ENCODE measurements at regions not wholly inside any gene's neighbourhood (a gene's known extent, or its start where the extent isn't known, plus 50 kb on each side); places are given as distances from the start of the nearest gene placed in this dataset.
"Not testable (repeated sequence)": the region's sequence is repeated elsewhere in the genome, so short reads cannot be mapped to it uniquely, and the experiment has no call there.

DNA sequence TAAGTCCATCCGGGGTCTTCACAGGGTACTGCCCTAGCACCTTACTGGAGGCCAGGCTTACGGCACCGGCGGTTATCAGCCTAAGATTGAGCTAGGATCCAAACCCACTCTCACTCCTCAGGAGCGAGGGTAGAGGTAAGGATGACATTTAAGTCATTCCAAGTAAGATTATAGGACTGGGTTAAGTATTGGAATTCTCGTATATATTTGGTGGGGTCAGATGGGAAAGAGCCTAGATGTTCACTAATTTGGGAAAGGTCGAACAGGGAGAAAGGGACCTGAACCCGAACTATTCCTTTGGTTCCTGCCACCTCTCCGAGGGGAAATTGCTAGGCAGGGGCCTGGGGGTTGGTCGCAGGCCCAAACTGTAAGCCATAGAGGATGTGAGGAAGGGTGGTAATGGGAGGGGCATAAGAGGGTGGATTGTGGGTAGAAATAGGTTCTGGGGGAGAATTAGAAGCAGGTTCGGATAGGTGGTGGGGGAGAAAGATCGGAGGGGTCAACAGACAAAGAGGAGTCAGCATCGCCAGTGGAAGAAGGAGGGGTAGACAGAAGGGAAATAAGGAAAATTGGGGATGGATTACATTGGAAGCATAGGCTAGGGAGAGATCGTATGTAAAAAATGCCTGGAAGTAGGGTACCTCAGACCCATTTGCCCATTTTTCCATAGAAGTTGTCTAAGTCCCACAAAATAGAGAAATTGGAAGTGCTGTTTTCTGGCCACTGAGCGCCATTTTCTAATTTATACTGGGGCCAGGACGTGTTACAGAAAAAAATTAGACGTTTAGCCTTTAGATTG is 747.1 kb upstream of the ADGRB3 start:
- intact Hi-C loops (cut with DNase I): no loop called here
- DNase-seq (ENCODE audit: low spot score): no peak

DNA sequence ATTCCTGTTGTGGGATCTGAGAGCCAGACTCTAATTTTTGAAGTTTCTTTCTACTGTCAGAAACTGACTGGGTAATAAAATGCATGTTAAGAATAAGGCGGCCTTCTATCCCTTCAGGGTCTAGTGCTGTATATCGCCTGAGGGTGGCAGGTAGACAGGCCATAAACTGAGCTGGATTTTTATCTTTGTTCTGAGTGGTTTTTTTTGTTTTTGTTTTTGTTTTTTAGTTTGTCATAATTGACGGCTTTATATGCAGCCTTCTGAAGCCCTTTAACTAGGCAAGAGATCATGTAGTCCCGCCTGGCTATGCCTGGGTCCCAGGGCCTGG is 747.7 kb upstream of the ADGRB3 start:
- no peak for DNase-seq (ENCODE audit: low spot score)
- intact Hi-C loops (cut with DNase I): no loop called here

DNA sequence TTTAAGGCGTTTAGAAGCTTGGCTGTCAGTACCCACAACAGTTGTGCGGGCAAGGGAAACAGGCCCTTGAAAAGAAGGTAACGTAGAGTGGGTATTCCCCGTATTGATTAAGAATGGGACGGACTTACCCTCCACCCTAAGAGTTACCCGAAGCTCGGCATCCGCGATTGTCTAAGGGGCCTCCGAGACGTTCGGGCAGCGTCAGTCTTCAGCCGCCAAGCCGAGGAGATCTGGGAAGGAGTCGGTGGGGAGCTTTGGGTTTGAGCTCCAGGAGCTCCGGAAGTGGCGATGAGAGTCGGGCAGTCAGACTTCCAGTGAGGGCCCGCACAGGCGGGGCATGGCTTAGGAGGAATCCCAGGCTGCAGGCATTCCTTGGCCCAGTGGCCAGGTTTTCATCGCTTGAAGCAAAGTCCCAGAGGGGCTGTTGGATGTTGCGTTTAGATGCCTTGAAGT is 748.2 kb upstream of the ADGRB3 start:
- DNase-seq (ENCODE audit: low spot score): no peak

DNA sequence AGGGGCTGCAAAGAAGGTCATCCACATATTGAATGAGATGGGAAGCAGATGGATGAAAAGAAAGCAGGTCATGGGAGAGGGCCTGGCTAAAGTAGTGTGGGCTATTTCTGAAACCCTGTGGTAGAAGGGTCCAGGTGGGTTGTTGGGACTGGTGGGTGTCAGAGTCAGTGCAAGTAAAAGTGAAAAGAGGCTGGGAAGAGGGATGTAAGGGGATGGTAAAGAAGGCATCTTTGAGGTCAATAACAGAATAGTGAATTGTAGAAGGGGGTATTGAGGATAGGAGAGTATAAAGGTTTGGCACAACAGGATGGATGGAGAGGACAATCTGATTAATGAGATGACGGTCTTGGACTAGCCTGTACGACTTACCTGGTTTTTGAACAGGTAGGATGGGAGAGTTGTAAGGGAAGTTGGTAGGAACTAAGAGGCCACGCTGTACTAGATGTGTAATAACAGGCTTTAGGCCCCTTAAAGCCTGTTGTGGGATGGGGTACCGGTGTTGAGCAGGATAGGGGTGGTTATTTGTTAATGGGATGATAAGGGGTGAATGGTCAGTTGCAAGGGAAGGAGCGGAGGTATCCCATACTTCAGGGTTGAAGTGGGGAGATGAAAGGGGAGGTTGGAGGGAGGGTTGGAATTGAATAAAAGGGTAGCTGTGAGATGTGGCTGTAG is 748.9 kb upstream of the ADGRB3 start:
- no peak for DNase-seq (ENCODE audit: low spot score)
- intact Hi-C loops (cut with DNase I): no loop called here

More for the DNA sequence above, 748.2 kb upstream of the ADGRB3 start:
- intact Hi-C loops (cut with DNase I): no loop called here

DNA sequence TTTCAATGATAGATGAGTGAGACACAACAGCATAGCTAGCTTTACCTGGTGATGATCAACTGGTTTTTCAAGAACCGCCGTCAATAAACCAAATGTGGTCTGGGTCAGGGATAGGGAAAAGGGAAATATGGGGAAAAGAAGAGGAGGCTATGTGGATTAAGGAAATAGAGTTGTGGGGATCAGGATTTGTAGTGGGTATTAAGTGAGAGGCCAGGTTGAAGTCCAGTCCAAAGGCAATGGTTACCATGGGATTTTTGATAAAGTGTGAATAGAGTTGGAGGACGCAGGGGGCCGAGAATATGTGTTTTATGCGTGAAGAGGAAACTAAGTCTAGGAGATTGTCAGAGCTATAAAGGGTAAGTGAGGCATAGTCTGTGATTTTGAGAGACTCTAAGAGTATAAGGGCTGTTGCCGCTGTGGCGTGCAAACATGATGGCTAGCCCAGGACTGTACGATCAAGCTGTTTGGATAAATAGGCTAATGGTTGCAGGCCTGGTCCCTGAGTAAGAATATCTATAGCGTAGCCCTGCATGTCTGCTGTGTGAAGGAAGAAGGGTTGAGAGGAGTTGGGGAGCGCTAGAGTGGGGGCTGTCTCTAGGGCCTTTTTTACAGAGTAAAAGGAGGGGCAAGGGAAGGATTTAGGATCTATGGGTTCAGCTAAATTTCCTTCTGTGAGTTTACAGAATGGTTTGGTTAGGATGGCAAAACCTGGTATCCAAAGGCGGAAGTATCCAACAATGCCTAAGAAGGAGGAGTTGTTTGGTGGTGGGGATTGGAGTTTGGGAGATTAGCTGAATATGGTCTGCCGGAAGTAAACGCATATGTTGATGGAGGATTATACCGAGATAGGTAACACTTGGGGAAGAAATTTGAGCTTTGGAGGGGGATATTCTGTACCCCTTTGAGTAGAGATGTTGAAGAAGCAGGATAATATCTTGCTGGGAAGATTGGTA is 749.7 kb upstream of the ADGRB3 start:
- intact Hi-C loops (cut with DNase I): no loop called here
- DNase-seq (ENCODE audit: low spot score): no peak

DNA sequence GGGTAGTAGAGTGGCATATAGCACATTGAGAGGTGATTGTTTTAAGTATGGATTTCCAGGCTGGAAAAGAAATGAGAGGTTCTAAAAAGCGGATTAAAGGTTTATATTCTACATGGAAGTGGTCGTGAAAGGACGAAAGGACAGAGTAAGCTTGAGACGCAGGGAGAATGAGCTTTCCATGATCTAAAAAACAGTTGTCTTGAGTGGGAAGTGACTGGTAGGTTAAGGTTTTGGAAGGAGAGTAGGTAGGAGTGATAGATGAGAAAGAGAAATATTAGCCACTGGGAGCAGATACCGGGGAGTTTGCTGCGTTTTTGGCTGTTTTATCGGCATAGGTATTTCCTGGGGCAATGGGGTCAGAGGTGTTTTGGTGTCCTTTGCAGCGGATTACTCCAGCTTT is 750.6 kb upstream of the ADGRB3 start:
- intact Hi-C loops (cut with DNase I): no loop called here

DNA sequence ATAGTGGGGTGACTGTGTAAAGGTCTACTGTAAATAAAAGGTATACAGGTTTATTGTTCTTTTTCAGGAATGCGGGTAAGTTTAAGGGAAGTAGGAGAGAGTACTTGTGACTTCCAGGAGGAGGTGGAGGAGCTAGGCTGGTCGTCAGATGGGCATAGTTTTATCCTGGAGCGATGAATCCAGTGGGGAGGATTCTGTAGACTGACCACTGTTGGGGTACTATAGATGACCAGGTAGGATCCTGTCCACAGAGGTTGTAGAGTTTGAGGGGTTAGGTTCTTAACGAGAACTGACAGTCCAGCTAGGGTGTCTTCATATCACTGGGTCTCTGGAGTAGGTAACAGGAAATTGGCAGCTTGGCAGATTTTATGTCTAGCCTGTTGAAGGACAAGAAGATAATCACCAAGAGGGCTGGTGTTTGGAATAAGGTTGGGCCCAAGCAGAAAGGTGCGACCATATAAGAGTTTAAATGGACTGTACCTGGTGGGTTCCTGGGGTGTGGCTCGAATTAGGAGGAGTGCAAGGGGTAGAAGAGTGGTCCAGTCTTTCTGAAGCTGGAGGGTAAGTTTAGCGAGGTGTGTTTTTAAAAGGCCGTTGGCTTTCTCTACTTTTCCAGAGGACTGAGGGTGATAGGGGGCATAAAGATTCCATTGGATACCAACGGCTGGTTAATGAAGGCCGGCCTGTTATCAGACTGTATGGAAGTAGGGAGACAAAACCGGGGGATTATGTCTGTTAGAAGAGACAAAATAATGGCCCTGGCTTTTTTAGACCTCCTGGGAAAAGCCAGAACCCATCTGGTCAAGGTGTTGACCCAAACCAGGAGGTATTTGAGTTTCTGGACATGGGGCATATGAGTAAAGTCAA is 751.3 kb upstream of the ADGRB3 start:
- no peak for DNase-seq (ENCODE audit: low spot score)
- intact Hi-C loops (cut with DNase I): no loop called here

More for the DNA sequence above, 750.6 kb upstream of the ADGRB3 start:
- no peak for DNase-seq (ENCODE audit: low spot score)

DNA sequence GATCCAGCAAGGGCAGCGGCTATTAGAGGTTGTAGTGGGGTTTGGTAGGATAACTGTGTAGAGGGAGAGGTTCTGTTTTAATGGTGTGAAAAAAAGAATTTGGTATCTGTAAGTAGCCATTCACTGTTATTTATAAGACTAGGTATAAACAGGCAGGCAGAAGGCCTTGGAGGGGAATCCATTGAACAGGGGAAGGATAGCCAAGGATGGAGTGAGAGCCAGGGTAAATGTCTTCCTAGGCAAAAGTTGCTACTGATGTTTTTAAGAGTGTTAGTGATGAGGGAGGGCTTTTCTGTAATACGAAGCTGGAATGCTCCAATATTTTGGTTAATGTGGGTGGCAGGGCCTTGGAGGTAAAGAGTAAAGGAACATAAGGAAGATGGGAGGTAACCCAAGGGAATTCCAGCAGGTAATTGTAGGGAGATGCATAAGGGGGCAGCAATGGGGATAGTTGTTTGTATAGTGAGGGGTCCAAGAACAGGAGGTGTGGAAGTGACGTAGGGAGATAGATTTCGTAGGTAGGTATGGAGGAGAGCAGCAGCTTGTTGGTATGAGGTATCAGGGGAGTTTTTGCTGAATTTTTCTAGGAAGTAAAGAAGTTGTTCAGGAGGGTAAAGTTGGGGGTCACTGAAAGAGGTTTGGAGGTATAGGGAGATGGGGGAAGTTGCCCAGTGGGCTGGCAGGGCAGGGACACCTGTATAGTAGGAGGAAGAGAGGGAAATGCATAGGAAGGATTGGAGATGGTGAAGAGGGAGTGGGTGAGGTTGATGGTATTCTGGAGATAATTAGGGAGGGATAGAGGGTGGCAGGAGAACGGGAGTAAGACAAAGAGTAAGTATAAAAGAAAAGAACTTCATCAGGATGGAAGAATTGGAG is 752.4 kb upstream of the ADGRB3 start:
- intact Hi-C loops (cut with DNase I): no loop called here
- no peak for DNase-seq (ENCODE audit: low spot score)

DNA sequence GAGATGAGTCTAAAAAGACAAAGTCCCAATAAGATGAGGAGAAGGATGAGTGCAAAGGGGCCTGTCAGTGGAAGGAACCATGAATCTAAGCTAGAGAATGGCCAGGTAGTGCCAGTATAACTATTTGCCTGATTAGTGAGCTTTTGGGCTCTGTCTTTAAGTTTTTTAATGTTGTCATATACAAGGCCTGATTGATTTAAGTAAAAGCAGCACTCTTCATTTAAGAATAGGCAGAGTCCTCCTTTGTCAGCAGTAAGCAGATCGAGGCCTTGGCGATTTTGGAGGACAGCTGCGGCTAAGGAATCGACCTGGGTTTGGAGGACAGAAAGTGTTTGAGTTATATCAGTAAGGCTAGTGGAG is 753.4 kb upstream of the ADGRB3 start:
- intact Hi-C loops (cut with DNase I): no loop called here

DNA sequence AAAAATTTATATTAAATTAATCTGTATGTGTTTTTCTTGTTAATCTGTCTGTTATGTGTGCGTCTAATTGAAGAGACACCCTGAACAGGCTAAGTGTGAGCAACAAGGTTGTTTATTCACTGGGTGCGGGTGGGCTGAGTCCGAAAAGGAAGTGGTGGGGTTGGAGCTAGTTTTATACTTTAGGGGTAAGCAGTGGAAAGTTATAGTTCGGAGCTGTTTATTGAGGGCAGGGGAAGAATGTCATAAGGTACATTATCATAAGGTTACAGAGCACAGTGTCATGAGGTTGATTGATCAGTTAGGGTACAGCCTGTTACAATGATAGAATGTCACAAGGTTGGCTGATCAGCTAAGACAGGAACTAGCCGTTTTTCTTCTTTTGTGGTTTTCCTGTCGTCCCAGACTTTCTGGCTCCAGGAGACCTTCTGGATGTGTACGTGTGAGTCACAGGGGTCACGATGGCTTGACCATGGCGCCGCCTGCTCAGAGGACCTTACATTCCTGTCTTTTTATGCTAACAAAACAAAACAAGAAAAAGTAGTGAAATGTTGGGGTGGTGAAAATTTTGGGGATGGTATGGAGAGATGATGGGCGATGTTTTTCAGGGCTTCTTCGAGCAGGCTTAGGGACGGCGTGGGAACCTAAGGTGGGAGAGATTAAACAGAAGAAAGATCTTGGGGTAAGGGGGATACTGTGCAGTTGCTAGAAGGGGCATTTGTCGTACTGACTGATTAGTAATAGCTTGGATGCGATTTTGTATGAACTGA is 754.0 kb upstream of the ADGRB3 start:
- no peak for DNase-seq (ENCODE audit: low spot score)
- intact Hi-C loops (cut with DNase I): no loop called here

More for the DNA sequence above, 753.4 kb upstream of the ADGRB3 start:
- DNase-seq (ENCODE audit: low spot score): no peak

DNA sequence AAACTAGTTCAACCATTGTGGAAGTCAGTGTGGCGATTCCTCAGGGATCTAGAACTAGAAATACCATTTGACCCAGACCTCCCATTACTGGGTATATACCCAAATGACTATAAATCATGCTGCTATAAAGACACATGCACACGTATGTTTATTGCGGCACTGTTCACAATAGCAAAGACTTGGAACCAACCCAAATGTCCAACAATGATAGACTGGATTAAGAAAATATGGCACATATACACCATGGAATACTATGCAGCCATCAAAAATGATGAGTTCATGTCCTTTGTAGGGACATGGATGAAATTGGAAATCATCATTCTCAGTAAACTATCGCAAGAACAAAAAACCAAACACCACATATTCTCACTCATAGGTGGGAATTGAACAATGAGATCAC is 754.7 kb upstream of the ADGRB3 start:
- DNase-seq (ENCODE audit: low spot score); intact Hi-C loops (cut with DNase I): not testable (repeated sequence)

DNA sequence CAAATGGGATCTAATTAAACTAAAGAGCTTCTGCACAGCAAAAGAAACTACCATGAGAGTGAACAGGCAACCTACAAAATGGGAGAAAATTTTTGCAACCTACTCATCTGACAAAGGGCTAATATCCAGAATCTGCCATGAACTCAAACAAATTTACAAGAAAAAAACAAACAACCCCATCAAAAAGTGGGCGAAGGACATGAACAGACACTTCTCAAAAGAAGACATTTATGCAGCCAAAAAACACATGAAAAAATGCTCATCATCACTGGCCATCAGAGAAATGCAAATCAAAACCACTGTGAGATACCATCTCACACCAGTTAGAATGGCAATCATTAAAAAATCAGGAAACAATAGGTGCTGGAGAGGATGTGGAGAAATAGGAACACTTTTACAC is 755.2 kb upstream of the ADGRB3 start:
- intact Hi-C loops (cut with DNase I); DNase-seq (ENCODE audit: low spot score): not testable (repeated sequence)

DNA sequence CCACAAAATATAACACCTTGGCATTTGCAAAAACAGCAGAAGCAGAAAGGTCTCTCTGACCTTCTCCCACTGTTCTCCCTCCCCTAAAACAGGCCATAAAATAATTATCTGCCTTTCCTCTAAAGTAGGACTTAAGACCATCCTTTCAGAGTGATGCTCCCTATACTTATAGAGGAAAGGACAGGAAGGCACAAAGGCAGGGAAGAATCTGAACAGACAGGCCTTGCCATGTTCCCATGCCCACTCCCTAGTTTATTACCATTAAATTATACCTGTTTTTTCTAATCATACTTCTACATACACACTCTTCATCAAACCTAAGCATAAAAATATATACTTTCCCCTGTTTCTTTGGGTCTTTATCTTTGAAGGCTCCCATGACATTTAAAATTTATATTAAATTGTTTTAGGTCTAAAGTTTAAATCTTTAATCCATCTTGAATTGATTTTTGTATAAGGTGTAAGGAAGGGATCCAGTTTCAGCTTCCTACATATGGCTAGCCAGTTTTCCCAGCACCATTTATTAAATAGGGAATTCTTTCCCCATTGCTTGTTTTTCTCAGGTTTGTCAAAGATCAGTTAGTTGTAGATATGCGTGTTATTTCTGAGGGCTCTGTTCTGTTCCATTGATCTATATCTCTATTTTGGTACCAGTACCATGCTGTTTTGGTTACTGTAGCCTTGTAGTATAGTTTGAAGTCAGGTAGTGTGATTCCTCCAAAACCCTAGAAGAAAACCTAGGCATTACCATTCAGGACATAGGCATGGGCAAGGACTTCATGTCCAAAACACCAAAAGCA is 755.8 kb upstream of the ADGRB3 start:
- DNase-seq (ENCODE audit: low spot score); intact Hi-C loops (cut with DNase I): not testable (repeated sequence)

DNA sequence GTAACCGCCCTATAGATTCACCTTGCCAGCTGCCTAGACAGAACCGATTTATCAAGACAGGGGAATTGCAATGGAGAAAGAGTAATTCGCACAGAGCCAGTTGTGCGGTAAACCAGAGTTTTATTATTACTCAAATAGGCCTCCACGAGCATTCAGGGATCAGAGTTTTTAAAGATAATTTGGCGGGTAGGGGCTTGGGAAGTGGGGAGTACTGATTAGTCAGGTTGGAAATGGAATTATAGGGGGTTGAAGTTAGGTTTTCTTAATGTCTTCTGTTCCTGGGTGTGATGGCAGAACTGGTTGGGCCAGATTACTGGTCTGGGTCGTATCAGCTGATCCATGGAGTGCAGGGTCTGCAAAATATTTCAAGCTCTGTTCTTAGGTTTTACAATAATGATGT is 756.9 kb upstream of the ADGRB3 start:
- intact Hi-C loops (cut with DNase I); DNase-seq (ENCODE audit: low spot score): not testable (repeated sequence)

DNA sequence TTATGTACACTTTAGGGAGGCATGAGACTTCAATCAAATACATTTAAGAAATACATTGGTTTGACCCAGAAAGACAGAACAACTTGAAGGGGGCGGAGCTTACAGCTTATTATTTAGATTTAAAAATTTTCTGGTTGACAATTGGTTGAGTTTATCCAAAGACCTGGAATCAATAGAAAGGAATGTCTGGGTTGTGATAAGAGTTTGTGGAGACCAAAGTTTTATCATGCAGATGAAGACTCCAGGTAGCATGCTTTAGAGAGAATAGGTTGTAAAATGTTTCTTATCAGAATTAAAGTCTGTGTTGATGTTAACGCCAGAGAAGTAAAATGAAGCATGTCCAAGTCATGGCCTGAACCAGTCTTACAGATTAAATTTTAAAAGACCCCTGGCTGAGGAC is 757.8 kb upstream of the ADGRB3 start:
- DNase-seq (ENCODE audit: low spot score): no peak
- intact Hi-C loops (cut with DNase I): no loop called here

DNA sequence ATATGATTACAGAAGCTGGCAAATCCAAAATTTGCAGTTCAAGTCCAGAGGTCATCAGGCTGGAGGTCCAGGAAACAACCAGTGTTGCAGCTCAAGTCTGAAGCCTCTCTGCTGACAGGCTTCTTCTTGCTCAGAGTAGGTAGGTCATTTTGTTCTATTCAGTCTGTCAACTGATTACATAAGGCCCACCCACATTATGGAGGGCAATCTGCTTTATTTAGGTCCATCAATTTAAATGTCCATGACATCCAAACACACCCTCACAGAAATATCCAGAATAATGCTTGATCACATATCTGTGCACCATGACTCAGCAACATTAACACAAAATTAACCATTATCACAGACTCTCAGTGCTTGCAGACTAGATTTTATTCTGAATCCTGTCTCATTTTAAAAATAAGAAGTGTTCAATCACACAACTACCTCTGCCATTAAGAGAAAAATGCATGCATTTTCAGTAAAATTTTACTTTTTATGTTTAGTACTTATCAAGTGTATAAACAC is 759.2 kb upstream of the ADGRB3 start:
- DNase-seq (ENCODE audit: low spot score): no peak
- intact Hi-C loops (cut with DNase I): no loop called here
